Epithelial cell of esophagus (primary cell): ENCODE measurements at regions not wholly inside any gene's neighbourhood (a gene's known extent, or its start where the extent isn't known, plus 50 kb on each side); places are given as distances from the start of the nearest gene placed in this dataset.
"Not testable (repeated sequence)": the region's sequence is repeated elsewhere in the genome, so short reads cannot be mapped to it uniquely, and the experiment has no call there.

Experiments
- DNase-seq: peaks from one replicate; pipeline ENCODE4 v3.0.0; 2010; ENCODE audit warnings: low read depth
- H3K4me3 ChIP-seq: 2 replicates; pipeline ENCODE4 v1.5.1; 2011; ENCODE audit warnings: mild to moderate bottlenecking, low read length, control low read depth
- TF ChIP-seq, protein P1 (sequence below): IDR thresholded peaks from 2 replicates; pipeline ENCODE4 v1.5.1; 2011; ENCODE audit warnings: low read depth, mild to moderate bottlenecking, low read length, control low read depth, inconsistent platforms; ENCODE audit not compliant: insufficient read depth; ENCODE audit errors: missing control alignments

DNA sequence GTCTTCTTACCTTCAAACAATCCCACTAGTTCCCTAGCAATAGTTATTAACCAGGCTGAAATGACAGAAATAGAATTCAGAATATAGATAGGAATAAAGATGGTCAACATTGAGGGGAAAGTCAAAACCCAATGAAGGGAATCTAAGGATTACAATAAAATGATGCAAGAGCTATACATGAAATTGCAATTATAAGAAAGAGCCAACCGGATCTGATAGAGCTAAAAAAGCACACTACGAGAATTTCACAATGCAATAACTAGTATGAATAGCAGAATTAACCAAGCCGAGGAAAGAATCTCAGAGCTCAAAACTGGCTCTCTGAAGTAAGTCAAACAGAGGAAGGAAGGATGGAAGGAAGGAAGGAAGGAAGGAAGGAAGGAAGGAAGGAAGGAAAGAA lies 288.7 kb upstream of the KCND2 start:
- H3K4me3 ChIP-seq, result no peak overlapping the region
- DNase-seq, result no peak
- TF ChIP-seq, protein P1, sequence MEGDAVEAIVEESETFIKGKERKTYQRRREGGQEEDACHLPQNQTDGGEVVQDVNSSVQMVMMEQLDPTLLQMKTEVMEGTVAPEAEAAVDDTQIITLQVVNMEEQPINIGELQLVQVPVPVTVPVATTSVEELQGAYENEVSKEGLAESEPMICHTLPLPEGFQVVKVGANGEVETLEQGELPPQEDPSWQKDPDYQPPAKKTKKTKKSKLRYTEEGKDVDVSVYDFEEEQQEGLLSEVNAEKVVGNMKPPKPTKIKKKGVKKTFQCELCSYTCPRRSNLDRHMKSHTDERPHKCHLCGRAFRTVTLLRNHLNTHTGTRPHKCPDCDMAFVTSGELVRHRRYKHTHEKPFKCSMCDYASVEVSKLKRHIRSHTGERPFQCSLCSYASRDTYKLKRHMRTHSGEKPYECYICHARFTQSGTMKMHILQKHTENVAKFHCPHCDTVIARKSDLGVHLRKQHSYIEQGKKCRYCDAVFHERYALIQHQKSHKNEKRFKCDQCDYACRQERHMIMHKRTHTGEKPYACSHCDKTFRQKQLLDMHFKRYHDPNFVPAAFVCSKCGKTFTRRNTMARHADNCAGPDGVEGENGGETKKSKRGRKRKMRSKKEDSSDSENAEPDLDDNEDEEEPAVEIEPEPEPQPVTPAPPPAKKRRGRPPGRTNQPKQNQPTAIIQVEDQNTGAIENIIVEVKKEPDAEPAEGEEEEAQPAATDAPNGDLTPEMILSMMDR, result no peak

GRCh38 chr7:119988401-119988800 lies 284.6 kb upstream of the KCND2 start:
- H3K4me3 ChIP-seq, result no peak overlapping the region
- DNase-seq, result no peak
- TF ChIP-seq, protein P1, result no peak

- H3K4me3 ChIP-seq, result no peak overlapping the region
- no peak for DNase-seq
- TF ChIP-seq, protein P1, result no peak
These were observed 278.0 kb upstream of the KCND2 start for GRCh38 chr7:119994928-119995327.

GRCh38 chr7:119996634-119997033 lies 276.3 kb upstream of the KCND2 start:
- H3K4me3 ChIP-seq, result no peak overlapping the region
- DNase-seq, result peak; percentile 39
- TF ChIP-seq, protein P1, result no peak

- H3K4me3 ChIP-seq, result no peak overlapping the region
- peak; percentile 24 for DNase-seq
- TF ChIP-seq, protein P1, result no peak
These were observed 273.1 kb upstream of the KCND2 start for GRCh38 chr7:119999738-120000475.

- H3K4me3 ChIP-seq, result no peak overlapping the region
- TF ChIP-seq, protein P1, result no peak
- DNase-seq, result no peak
These were observed 267.3 kb upstream of the KCND2 start for GRCh38 chr7:120005720-120006119.

GRCh38 chr7:120014301-120014700 lies 258.7 kb upstream of the KCND2 start:
- not testable (repeated sequence) for H3K4me3 ChIP-seq, DNase-seq
